MM.1S (cell line): ENCODE measurements at regions not wholly inside any gene's neighbourhood (a gene's known extent, or its start where the extent isn't known, plus 50 kb on each side); places are given as distances from the start of the nearest gene placed in this dataset.

Experiments
- DNase-seq: peaks from one replicate; pipeline ENCODE4 v3.0.0-alpha.2; 2015
- H2AFZ ChIP-seq: fragments of 300-600 bp; sonication (generic); 2 replicates; pipeline ENCODE4 v1.6.0; 2016; ENCODE audit warnings: antibody characterized with exemption, low read length
- H3F3A ChIP-seq: fragments of 300-600 bp; sonication (generic); 2 replicates; pipeline ENCODE4 v1.6.1; 2016; ENCODE audit warnings: mild to moderate bottlenecking, antibody characterized with exemption, low read length, moderate library complexity, mixed read lengths; ENCODE audit not compliant: insufficient read depth
- H3K27ac ChIP-seq: fragments of 300-600 bp; sonication (generic); 2 replicates; pipeline ENCODE4 v1.5.1; 2016; ENCODE audit warnings: mild to moderate bottlenecking, low read length
- H3K27me3 ChIP-seq: fragments of 300-600 bp; sonication (generic); replicated peaks from 2 replicates; pipeline ENCODE4 v1.6.0; 2016; ENCODE audit warnings: low read length; ENCODE audit not compliant: insufficient read depth
- H3K36me3 ChIP-seq: fragments of 300-600 bp; sonication (generic); replicated peaks from 2 replicates; pipeline ENCODE4 v1.6.1; 2016; ENCODE audit warnings: mild to moderate bottlenecking, low read length, mixed read lengths; ENCODE audit not compliant: insufficient read depth
- H3K4me1 ChIP-seq: fragments of 300-600 bp; sonication (generic); 2 replicates; pipeline ENCODE4 v1.6.1; 2016; ENCODE audit warnings: low read length, mixed read lengths
- H3K4me2 ChIP-seq: fragments of 300-600 bp; sonication (generic); 2 replicates; pipeline ENCODE4 v1.6.0; 2016; ENCODE audit warnings: low read depth, low read length
- H3K4me3 ChIP-seq: fragments of 300-600 bp; sonication (generic); 2 replicates; pipeline ENCODE4 v1.5.1; 2016; ENCODE audit warnings: low read length, mixed read lengths
- H3K79me2 ChIP-seq: fragments of 300-600 bp; sonication (generic); 2 replicates; pipeline ENCODE4 v1.6.1; 2016; ENCODE audit warnings: mixed run types, low read length, mixed read lengths
- H3K9ac ChIP-seq: fragments of 300-600 bp; sonication (generic); 2 replicates; pipeline ENCODE4 v1.6.1; 2016; ENCODE audit warnings: low read length, mixed read lengths
- H3K9me2 ChIP-seq: fragments of 300-600 bp; sonication (generic); replicated peaks from 2 replicates; pipeline ENCODE4 v1.6.1; 2016; ENCODE audit warnings: mild to moderate bottlenecking, low read length, mixed read lengths; ENCODE audit not compliant: insufficient read depth
- H3K9me3 ChIP-seq: fragments of 300-600 bp; sonication (generic); replicated peaks from 2 replicates; pipeline ENCODE4 v1.6.1; 2016; ENCODE audit warnings: mild to moderate bottlenecking, low read length, mixed read lengths; ENCODE audit not compliant: insufficient read depth
- H4K20me1 ChIP-seq: fragments of 300-600 bp; sonication (generic); 2 replicates; pipeline ENCODE4 v1.6.1; 2016; ENCODE audit warnings: mild to moderate bottlenecking, low read length, moderate library complexity, mixed read lengths; ENCODE audit not compliant: insufficient read depth
- EZH2 ChIP-seq: fragments of 300-600 bp; sonication (generic); optimal IDR thresholded peaks from 2 replicates; pipeline ENCODE3; 2017; ENCODE audit warnings: low read depth, mild to moderate bottlenecking, antibody characterized with exemption, low read length, mixed read lengths
- EZH2phosphoT487 ChIP-seq: fragments of 300-600 bp; sonication (generic); IDR thresholded peaks from 2 replicates; pipeline ENCODE4 v1.6.1; 2018; ENCODE audit warnings: antibody characterized with exemption, low read length
- TF ChIP-seq, protein P1 (sequence below): fragments of 300-600 bp; sonication (generic); IDR thresholded peaks from 2 replicates; pipeline ENCODE4 v1.5.1; 2016; ENCODE audit warnings: antibody characterized with exemption, low read length, mixed read lengths

DNA sequence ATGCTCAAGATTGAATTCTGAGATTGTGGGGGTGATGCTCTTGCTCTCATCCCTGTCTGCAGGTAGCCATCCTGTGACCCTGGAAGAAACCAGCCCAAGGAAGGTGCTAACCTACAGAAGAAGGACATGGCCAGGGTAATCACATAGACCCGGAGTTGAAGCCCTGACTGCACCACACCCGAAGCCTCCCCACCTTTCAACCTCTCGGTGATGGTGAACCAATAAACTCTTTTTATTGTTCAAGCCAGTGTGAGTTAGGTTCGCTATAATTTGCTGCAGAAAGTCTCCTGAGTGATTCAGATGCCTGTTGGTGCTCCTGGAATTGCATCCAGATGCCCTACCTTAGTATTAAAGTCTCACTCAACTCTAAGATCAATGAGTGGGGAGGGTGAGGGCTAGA, 163.6 kb downstream of the PLPP3 start:
- no peaks in the 10 kb centered on the region for H3K9me3 ChIP-seq
- no peak overlapping the region for H3K9ac ChIP-seq
- H3K4me1 ChIP-seq: no peaks in the 10 kb centered on the region
- no peak overlapping the region for H3K4me3 ChIP-seq
- no peak overlapping the region for H3K4me2 ChIP-seq
- H3K27ac ChIP-seq: no peak overlapping the region
- H3F3A ChIP-seq: no peaks in the 10 kb centered on the region
- no peaks in the 10 kb centered on the region for H4K20me1 ChIP-seq
- no peaks in the 10 kb centered on the region for H3K79me2 ChIP-seq
- no peaks in the 10 kb centered on the region for H3K9me2 ChIP-seq
- TF ChIP-seq, protein P1, sequence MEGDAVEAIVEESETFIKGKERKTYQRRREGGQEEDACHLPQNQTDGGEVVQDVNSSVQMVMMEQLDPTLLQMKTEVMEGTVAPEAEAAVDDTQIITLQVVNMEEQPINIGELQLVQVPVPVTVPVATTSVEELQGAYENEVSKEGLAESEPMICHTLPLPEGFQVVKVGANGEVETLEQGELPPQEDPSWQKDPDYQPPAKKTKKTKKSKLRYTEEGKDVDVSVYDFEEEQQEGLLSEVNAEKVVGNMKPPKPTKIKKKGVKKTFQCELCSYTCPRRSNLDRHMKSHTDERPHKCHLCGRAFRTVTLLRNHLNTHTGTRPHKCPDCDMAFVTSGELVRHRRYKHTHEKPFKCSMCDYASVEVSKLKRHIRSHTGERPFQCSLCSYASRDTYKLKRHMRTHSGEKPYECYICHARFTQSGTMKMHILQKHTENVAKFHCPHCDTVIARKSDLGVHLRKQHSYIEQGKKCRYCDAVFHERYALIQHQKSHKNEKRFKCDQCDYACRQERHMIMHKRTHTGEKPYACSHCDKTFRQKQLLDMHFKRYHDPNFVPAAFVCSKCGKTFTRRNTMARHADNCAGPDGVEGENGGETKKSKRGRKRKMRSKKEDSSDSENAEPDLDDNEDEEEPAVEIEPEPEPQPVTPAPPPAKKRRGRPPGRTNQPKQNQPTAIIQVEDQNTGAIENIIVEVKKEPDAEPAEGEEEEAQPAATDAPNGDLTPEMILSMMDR: no peak
- no peak for TF ChIP-seq EZH2phosphoT487
- no peak for TF ChIP-seq EZH2
- no peak overlapping the region for H2AFZ ChIP-seq
- no peaks in the 10 kb centered on the region for H3K36me3 ChIP-seq
- DNase-seq: no peak
- no peaks in the 10 kb centered on the region for H3K27me3 ChIP-seq

DNA sequence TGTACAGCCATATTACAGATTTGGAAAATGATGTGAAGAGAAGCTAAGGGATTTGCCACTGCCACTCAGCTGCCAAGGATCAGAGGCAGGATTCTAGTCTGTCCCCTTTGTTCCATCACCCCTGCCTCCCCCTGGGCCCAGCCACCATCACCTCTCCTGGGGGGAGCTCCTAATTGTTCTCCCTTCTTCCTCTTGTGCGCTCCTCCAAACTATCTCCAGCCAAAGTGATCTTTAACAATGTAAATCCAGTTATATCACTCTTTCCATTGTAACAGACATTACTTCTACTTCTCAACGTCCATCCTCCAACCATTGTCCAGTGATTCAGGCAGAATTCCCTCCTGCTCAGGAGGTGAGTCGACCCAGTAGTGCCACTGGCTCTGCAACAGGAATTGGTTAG, 164.1 kb downstream of the PLPP3 start:
- Histone ChIP-seq H3K27ac (no peak overlapping the region), H3K36me3 (no peaks in the 10 kb centered on the region), H3F3A (no peaks in the 10 kb centered on the region), H3K4me3 (no peak overlapping the region), H3K4me1 (no peaks in the 10 kb centered on the region), H3K79me2 (no peaks in the 10 kb centered on the region), H3K9ac (no peak overlapping the region), H3K9me2 (no peaks in the 10 kb centered on the region), H2AFZ (no peak overlapping the region), H4K20me1 (no peaks in the 10 kb centered on the region), H3K27me3 (no peaks in the 10 kb centered on the region), H3K9me3 (no peaks in the 10 kb centered on the region), H3K4me2 (no peak overlapping the region)
- TF ChIP-seq, protein P1: no peak
- TF ChIP-seq EZH2: no peak
- no peak for TF ChIP-seq EZH2phosphoT487
- DNase-seq: no peak

DNA sequence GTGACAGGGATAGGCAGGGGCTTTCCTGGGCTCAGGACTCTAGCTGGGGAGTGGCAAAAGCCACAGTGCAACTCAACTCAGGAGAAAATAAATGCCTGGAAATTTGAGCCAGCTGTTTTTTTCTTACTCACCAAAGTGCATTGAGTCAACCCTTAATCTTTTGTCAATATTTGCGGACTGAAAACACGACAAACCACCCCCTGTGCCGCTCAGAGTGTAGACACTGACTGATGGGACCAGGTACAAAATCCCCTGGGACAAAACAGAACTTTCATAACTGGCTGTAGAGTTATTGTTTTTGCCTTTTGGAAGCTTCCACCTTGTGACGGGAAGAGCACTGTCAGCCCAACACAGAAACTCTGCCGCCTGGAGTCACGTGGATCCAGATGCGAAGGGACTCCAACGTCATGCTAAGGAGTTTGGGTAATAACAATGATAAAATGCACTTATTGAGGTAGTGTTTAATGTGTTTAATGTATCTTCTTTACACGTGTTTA, 164.6 kb downstream of the PLPP3 start:
- H3K9ac ChIP-seq: no peak overlapping the region
- no peak overlapping the region for H2AFZ ChIP-seq
- no peaks in the 10 kb centered on the region for H3K36me3 ChIP-seq
- no peak overlapping the region for H3K27ac ChIP-seq
- H3K9me3 ChIP-seq: no peaks in the 10 kb centered on the region
- TF ChIP-seq EZH2 (no peak), EZH2phosphoT487 (no peak)
- TF ChIP-seq, protein P1: no peak
- H3K9me2 ChIP-seq: no peaks in the 10 kb centered on the region
- DNase-seq: no peak
- no peaks in the 10 kb centered on the region for H3K79me2 ChIP-seq
- no peak overlapping the region for H3K4me3 ChIP-seq
- no peak overlapping the region for H3K4me2 ChIP-seq
- no peaks in the 10 kb centered on the region for H3K27me3 ChIP-seq
- no peaks in the 10 kb centered on the region for H3K4me1 ChIP-seq
- H3F3A ChIP-seq: no peaks in the 10 kb centered on the region
- no peaks in the 10 kb centered on the region for H4K20me1 ChIP-seq
